Tibial nerve (tissue), 4 donors: ENCODE measurements at regions not wholly inside any gene's neighbourhood (a gene's known extent, or its start where the extent isn't known, plus 50 kb on each side); places are given as distances from the start of the nearest gene placed in this dataset.

Experiments
- CTCF ChIP-seq, 5 experiments: fragments of 200-600 bp in 3 of 5; fragments of 450-650 bp in 2 of 5; sonication (generic) in 3 of 5; IDR thresholded peaks; one replicate each; pipeline ENCODE4 v1.5.1; 2016 to 2019; ENCODE audit warnings: antibody characterized with exemption in 5 of 5, mild to moderate bottlenecking in 3 of 5, moderate library complexity in 2 of 5
- EP300 ChIP-seq, 2 donors: sonication (generic); formaldehyde crosslinking; IDR thresholded peaks; one replicate each; pipeline ENCODE4 v1.6.1; 2017; ENCODE audit warnings: antibody characterized with exemption in 2 of 2, mild to moderate bottlenecking in 1 of 2
- POLR2A ChIP-seq, 2 donors: fragments of 450-650 bp; IDR thresholded peaks; one replicate each; pipeline ENCODE4 v1.6.1; 2017; ENCODE audit warnings: antibody characterized with exemption in 2 of 2, mild to moderate bottlenecking in 2 of 2, moderate library complexity in 2 of 2

GRCh38 chr1:238023137-238023536, 132.4 kb upstream of the ZP4 start:
- TF ChIP-seq POLR2A (IDR thresholded peaks at IDR 0.05): no peak
- no peak for TF ChIP-seq CTCF (IDR thresholded peaks at IDR 0.05)
- no peak for TF ChIP-seq EP300 (IDR thresholded peaks at IDR 0.05)
